Brain microvascular endothelial cell (primary cell): ENCODE measurements at regions not wholly inside any gene's neighbourhood (a gene's known extent, or its start where the extent isn't known, plus 50 kb on each side); places are given as distances from the start of the nearest gene placed in this dataset.

Experiments used
- DNase-seq: peaks from one replicate; pipeline ENCODE4 v3.0.0-alpha.2; 2020
- H3K27ac ChIP-seq: fragments of 250-450 bp; sonication (Bioruptor Pico); 2 replicates; pipeline ENCODE4 v1.5.1; 2020; ENCODE audit warnings: mild to moderate bottlenecking, moderate library complexity
- H3K27me3 ChIP-seq: fragments of 250-450 bp; sonication (Bioruptor Pico); replicated peaks from 2 replicates; pipeline ENCODE4 v1.5.1; 2020; ENCODE audit warnings: mild to moderate bottlenecking
- H3K36me3 ChIP-seq: fragments of 250-450 bp; sonication (Bioruptor Pico); replicated peaks from 2 replicates; pipeline ENCODE4 v1.5.1; 2020; ENCODE audit warnings: mild to moderate bottlenecking
- H3K4me3 ChIP-seq: 2 replicates; pipeline ENCODE4 v1.5.1; 2011; ENCODE audit warnings: low read depth, mild to moderate bottlenecking, control low read depth, low read length, moderate library complexity
- CTCF ChIP-seq: IDR thresholded peaks from 2 replicates; pipeline ENCODE4 v1.5.1; 2011; ENCODE audit warnings: low read depth, mild to moderate bottlenecking, moderate library complexity, low read length, control low read depth, inconsistent platforms; ENCODE audit errors: missing control alignments
- in situ Hi-C: cut with HindIII; loops from 2 replicates; pipeline ENCODE4 v1.10.0; 2017; ENCODE audit warnings: low sequenced_read_pairs, low pct_ligation_motif_present

GRCh38 chr2:76197428-76197827, 486.7 kb upstream of the GCFC2 start:
- no peak overlapping the region for H3K27ac ChIP-seq
- no peak for TF ChIP-seq CTCF
- no peaks in the 10 kb centered on the region for H3K36me3 ChIP-seq
- no peaks in the 10 kb centered on the region for H3K27me3 ChIP-seq
- in situ Hi-C loops = no loop called here
- H3K4me3 ChIP-seq = no peak overlapping the region
- no peak for DNase-seq

- TF ChIP-seq CTCF = no peak
- no peaks in the 10 kb centered on the region for H3K36me3 ChIP-seq
- H3K4me3 ChIP-seq = no peak overlapping the region
- H3K27me3 ChIP-seq = no peaks in the 10 kb centered on the region
- DNase-seq = no peak
- in situ Hi-C loops = no loop called here
- no peak overlapping the region for H3K27ac ChIP-seq
Measured at GRCh38 chr2:76194031-76194775, 483.5 kb upstream of the GCFC2 start.

- no peak for DNase-seq
- TF ChIP-seq CTCF = no peak
- Histone ChIP-seq H3K36me3 (no peaks in the 10 kb centered on the region), H3K4me3 (no peak overlapping the region), H3K27ac (no peak overlapping the region), H3K27me3 (no peaks in the 10 kb centered on the region)
- in situ Hi-C loops = no loop called here
Measured at GRCh38 chr2:76193089-76193488, 482.4 kb upstream of the GCFC2 start.

- Histone ChIP-seq H3K36me3 (no peaks in the 10 kb centered on the region), H3K27ac (no peak overlapping the region), H3K27me3 (no peaks in the 10 kb centered on the region), H3K4me3 (no peak overlapping the region)
- TF ChIP-seq CTCF = no peak
- no peak for DNase-seq
- in situ Hi-C loops = no loop called here
Measured at GRCh38 chr2:76188334-76189008, 477.8 kb upstream of the GCFC2 start.

GRCh38 chr2:76187415-76187814, 476.7 kb upstream of the GCFC2 start:
- H3K27me3 ChIP-seq = no peaks in the 10 kb centered on the region
- no peak for TF ChIP-seq CTCF
- H3K36me3 ChIP-seq = no peaks in the 10 kb centered on the region
- H3K27ac ChIP-seq = no peak overlapping the region
- no peak overlapping the region for H3K4me3 ChIP-seq
- no peak for DNase-seq
- in situ Hi-C loops = no loop called here
